ENCODE measurements at regions not wholly inside any gene's neighbourhood (a gene's known extent, or its start where the extent isn't known, plus 50 kb on each side); places are given as distances from the start of the nearest gene placed in this dataset.

DNA sequence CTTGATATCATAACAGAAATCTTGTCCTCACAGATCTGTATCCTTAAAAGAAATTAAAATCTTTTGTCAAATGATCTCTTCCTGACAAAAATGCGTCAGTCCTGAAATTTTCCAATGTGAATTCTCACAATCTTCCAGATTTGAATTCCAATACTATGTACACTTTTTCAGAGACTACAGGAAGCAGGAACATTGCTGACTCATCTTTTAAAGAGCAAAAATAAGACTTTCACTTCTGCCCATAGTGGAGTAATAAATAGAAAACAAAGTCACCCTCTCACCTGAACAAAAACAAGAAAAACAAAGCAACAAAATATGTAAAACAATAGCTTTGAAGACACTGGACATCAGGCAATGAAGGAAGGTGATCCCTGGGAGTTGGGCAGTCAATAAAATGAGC is 167.0 kb upstream of the IPO5 start:
- TF ChIP-seq, protein P1, sequence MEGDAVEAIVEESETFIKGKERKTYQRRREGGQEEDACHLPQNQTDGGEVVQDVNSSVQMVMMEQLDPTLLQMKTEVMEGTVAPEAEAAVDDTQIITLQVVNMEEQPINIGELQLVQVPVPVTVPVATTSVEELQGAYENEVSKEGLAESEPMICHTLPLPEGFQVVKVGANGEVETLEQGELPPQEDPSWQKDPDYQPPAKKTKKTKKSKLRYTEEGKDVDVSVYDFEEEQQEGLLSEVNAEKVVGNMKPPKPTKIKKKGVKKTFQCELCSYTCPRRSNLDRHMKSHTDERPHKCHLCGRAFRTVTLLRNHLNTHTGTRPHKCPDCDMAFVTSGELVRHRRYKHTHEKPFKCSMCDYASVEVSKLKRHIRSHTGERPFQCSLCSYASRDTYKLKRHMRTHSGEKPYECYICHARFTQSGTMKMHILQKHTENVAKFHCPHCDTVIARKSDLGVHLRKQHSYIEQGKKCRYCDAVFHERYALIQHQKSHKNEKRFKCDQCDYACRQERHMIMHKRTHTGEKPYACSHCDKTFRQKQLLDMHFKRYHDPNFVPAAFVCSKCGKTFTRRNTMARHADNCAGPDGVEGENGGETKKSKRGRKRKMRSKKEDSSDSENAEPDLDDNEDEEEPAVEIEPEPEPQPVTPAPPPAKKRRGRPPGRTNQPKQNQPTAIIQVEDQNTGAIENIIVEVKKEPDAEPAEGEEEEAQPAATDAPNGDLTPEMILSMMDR (IDR thresholded peaks at IDR 0.05; ENCODE audit: insufficient read depth, low read depth, low read length, missing control alignments) = no peak
- DNase-seq (ENCODE audit: low read depth) = no peak
- H3K4me3 ChIP-seq (ENCODE audit: low read length) = no peak overlapping the region

DNA sequence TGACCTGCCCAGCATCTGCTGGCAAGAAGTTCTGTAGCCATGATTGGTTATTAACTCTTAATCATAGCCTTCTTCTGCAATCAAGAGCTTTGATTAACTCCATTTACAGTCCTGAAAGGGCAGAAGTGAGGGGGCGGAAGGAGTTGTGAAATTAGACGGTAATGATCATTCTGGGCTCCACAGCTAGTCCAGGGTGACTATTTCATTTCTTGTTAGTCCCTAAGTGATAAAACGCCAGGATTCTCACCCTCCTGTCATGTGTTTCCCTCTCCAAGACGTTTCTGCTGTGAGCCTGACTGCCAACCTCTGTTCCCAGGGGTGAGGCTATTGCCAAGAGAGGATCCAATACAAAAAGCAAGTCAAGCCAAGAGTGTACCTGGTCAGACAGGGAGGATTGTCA is 155.9 kb upstream of the IPO5 start:
- TF ChIP-seq, protein P1 (IDR thresholded peaks at IDR 0.05; ENCODE audit: insufficient read depth, low read depth, low read length, missing control alignments) = no peak
- H3K4me3 ChIP-seq (ENCODE audit: low read length) = no peak overlapping the region
- no peak for DNase-seq (ENCODE audit: low read depth)

DNA sequence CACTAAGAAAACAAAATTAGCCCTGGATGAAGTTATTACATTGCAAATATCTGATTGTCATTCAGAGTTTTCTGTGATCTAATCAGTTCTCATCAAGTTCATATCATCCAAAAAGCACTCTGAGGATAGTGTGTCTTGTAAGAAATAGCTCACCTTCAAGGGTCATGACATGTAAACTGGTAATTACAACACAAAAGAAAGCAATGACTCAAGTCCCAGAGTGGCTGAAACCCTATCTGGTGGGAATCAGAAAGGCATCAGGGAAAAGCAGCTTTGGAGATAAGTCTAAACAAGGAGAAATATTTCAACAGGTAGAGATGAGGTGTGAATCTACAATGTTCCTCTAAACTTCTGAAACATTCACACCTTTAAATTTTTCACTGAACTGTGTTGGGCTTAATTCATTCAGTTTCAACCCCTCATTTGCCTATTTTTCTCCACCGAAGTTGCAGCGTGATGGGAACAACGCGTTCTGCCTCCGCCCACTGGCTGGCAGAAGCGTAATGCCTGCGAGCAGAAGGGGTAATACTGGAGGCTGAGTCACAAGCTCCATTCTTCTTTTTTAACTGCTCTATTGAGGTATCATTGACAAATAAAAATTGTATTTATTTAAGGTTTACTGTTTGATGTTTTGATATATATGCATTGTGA is 155.2 kb upstream of the IPO5 start:
- DNase-seq (ENCODE audit: low read depth) = peak; percentile 41
- TF ChIP-seq, protein P1 (IDR thresholded peaks at IDR 0.05; ENCODE audit: insufficient read depth, low read depth, low read length, missing control alignments) = no peak

DNA sequence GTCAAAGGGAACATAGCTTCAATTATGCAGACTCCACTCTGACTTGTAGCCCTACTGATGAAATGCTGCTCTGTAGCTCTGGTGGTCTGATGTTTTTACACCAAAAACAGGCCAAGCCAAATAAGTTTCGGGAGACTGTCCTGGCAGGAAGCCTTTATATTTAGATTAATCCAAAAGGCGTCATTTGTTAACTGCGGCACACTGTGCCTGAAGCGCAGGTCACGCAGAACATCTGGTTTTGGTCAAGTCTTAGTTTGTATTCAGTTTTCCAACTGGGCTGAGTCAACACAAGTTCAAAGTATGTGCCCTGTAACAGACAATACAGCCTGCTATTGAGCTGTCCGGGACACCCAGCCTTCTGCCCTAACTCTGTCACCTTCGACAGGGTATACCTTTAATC is 154.6 kb upstream of the IPO5 start:
- DNase-seq (ENCODE audit: low read depth) = no peak
- no peak overlapping the region for H3K4me3 ChIP-seq (ENCODE audit: low read length)
- TF ChIP-seq, protein P1 (IDR thresholded peaks at IDR 0.05; ENCODE audit: insufficient read depth, low read depth, low read length, missing control alignments) = no peak

More for the DNA sequence above, 155.2 kb upstream of the IPO5 start:
- H3K4me3 ChIP-seq (ENCODE audit: low read length) = no peak overlapping the region

DNA sequence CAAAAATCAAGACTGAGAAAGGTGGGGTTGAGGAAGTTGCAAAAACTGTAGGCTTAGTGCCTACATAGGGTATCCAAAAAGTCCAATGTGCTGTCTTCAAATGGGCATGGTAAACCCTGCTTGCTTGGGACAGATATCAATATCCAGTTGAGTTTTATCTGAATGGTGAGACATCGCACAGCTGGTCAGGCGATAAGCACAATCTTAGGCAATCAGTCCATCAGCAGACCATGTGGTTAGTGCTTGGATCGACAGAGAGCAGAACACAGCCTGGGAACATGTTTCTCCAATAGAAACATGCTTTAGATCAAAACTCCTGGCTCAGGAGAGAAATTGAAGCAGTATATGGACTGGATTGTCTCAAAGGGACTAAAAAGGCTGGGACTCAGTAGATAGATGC is 151.3 kb upstream of the IPO5 start:
- TF ChIP-seq, protein P1 (IDR thresholded peaks at IDR 0.05; ENCODE audit: insufficient read depth, low read depth, low read length, missing control alignments) = no peak
- no peak overlapping the region for H3K4me3 ChIP-seq (ENCODE audit: low read length)
- DNase-seq (ENCODE audit: low read depth) = no peak

DNA sequence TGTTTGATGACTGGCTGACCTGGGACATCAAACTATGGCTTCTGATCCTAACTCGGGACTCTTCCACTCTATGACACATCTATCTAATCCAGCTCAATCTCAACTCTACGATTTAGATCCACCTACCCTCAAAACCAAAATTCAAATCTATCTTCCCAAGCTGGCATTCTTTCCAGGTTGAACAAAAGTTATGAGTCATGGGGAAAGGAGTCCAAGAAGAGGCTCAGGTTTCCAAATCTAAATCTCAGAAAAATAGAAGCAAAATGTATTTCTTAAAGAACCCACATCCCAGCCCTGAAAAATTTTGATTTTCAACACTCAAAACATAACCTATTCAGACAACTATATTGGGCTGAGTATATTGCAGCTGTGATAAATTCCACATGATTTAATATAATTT is 143.9 kb upstream of the IPO5 start:
- TF ChIP-seq, protein P1 (IDR thresholded peaks at IDR 0.05; ENCODE audit: insufficient read depth, low read depth, low read length, missing control alignments) = no peak
- H3K4me3 ChIP-seq (ENCODE audit: low read length) = no peak overlapping the region
- peak; percentile 15 for DNase-seq (ENCODE audit: low read depth)

DNA sequence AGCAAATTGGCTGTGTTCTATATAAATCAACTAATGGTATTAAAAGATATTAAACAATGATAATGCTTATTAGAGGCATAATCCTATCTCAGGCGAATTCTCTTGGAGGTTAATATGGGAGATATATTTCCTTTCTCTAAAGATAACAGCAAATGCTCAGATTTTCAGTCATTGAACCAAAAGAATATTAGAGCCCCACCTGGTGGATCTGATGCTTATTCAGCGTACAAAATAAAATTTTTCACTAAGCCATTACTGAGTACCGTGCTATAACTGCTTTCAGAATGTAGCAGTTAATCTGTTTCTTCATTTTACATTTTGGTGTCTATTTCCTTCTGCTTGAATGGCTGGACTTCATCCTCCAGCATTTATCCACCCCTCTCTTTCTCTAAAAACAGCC is 143.3 kb upstream of the IPO5 start:
- TF ChIP-seq, protein P1 (IDR thresholded peaks at IDR 0.05; ENCODE audit: insufficient read depth, low read depth, low read length, missing control alignments) = peak; percentile 38
- H3K4me3 ChIP-seq (ENCODE audit: low read length) = no peak overlapping the region
- DNase-seq (ENCODE audit: low read depth) = peak; percentile 18

Data from epithelial cell of esophagus (primary cell).